B cell (primary cell): ENCODE measurements at regions not wholly inside any gene's neighbourhood (a gene's known extent, or its start where the extent isn't known, plus 50 kb on each side); places are given as distances from the start of the nearest gene placed in this dataset.

ENCODE experiments used
- ATAC-seq: fragments of 200-7000 bp; cut with Tn5 transposase; one replicate; pipeline ENCODE4 v1.10.0; 2021; ENCODE audit warnings: low read depth, mild to moderate bottlenecking, moderate number of reproducible peaks, moderate library complexity
- CTCF ChIA-PET: fragments of 350-600 bp; sonication (Branson Sonifier 250); formaldehyde crosslinking; loops from one replicate; lab custom pipeline; 2021; ENCODE audit warnings: antibody characterized with exemption, inconsistent platforms; lab: Charles Lee
- POLR2A ChIA-PET: fragments of 350-600 bp; sonication (Branson Sonifier 250); formaldehyde crosslinking; loops from one replicate; lab custom pipeline; 2021; ENCODE audit warnings: antibody characterized with exemption; lab: Charles Lee
- DNase-seq: peaks from one replicate; pipeline ENCODE4 v3.0.0; 2013
- H2AFZ ChIP-seq: 2 replicates; pipeline ENCODE4 v1.6.1; 2012; ENCODE audit warnings: mild to moderate bottlenecking, low read depth, low read length; ENCODE audit not compliant: insufficient read depth, poor library complexity, severe bottlenecking
- H3K27ac ChIP-seq, 2 donors: 1 replicate in 1 of 2; 2 replicates in 1 of 2; pipeline ENCODE4 v1.5.1; 2012 to 2013; ENCODE audit warnings: low read length in 2 of 2, mild to moderate bottlenecking in 2 of 2, moderate library complexity in 1 of 2
- H3K27me3 ChIP-seq, 4 experiments: fragments of 200-600 bp in 1 of 4; sonication (generic) in 1 of 4; replicated peaks in 1 of 4; 1 replicate in 2 of 4; 2 replicates in 2 of 4; pipeline versions ENCODE4 v1.6.1 to v1.7.0; 2013 to 2016; ENCODE audit warnings: low read length in 3 of 4, mild to moderate bottlenecking in 2 of 4, mixed read lengths in 1 of 4, moderate library complexity in 1 of 4; ENCODE audit not compliant: insufficient read depth in 4 of 4, control insufficient read depth in 3 of 4; ENCODE audit errors: control extremely low read depth in 1 of 4
- H3K36me3 ChIP-seq, 2 experiments: replicated peaks in 1 of 2; 1 replicate in 1 of 2; 2 replicates in 1 of 2; pipeline versions ENCODE4 v1.6.1 to v1.7.1; 2013; ENCODE audit warnings: low read length in 1 of 2; ENCODE audit not compliant: insufficient read depth in 2 of 2, control insufficient read depth in 1 of 2; ENCODE audit errors: control extremely low read depth in 1 of 2, extremely low read depth in 1 of 2
- H3K4me1 ChIP-seq, 2 donors: fragments of 200-600 bp in 1 of 2; sonication (generic) in 1 of 2; 1 replicate in 1 of 2; 2 replicates in 1 of 2; pipeline versions ENCODE4 v1.5.1 to v1.6.1; 2013 to 2017; ENCODE audit warnings: low read length in 2 of 2; ENCODE audit not compliant: control insufficient read depth in 2 of 2, insufficient read depth in 2 of 2
- H3K4me2 ChIP-seq: replicated peaks from 2 replicates; pipeline ENCODE3; 2012; ENCODE audit warnings: mild to moderate bottlenecking, low read depth, low read length; ENCODE audit not compliant: poor library complexity, severe bottlenecking
- H3K4me3 ChIP-seq, 5 experiments: fragments of 200-600 bp in 1 of 5; sonication (generic) in 1 of 5; 1 replicate in 3 of 5; 2 replicates in 2 of 5; pipeline versions ENCODE4 v1.5.1 to v1.7.0; 2011 to 2016; ENCODE audit warnings: low read length in 4 of 5, mild to moderate bottlenecking in 4 of 5, low read depth in 2 of 5, control low read depth in 1 of 5, moderate library complexity in 1 of 5; ENCODE audit not compliant: insufficient read depth in 1 of 5; ENCODE audit errors: control extremely low read depth in 1 of 5, extremely low read depth in 1 of 5
- H3K79me2 ChIP-seq: fragments of 200-600 bp; sonication (generic); one replicate; pipeline ENCODE4 v1.6.0; 2016; ENCODE audit warnings: low read length; ENCODE audit not compliant: control insufficient read depth, insufficient read depth
- H3K9ac ChIP-seq: fragments of 200-600 bp; sonication (generic); 2 replicates; pipeline ENCODE4 v1.6.1; 2017; ENCODE audit warnings: mild to moderate bottlenecking, low read length, moderate library complexity
- H3K9me3 ChIP-seq, 3 donors: one replicate each; pipeline versions ENCODE4 v1.6.1 to v1.7.1; 2013; ENCODE audit warnings: low read length in 2 of 3; ENCODE audit not compliant: control insufficient read depth in 2 of 3, insufficient read depth in 1 of 3; ENCODE audit errors: control extremely low read depth in 1 of 3
- H4K20me1 ChIP-seq: 2 replicates; pipeline ENCODE4 v1.6.0; 2012; ENCODE audit warnings: mild to moderate bottlenecking, low read length; ENCODE audit not compliant: insufficient read depth, control insufficient read depth, poor library complexity, severe bottlenecking
- H3K27ac Mint-ChIP-seq: one replicate; pipeline ENCODE4 v1.8.0; 2021; ENCODE audit warnings: mixed read lengths
- H3K27me3 Mint-ChIP-seq: one replicate; pipeline ENCODE4 v1.8.0; 2021; ENCODE audit warnings: mixed read lengths
- H3K4me1 Mint-ChIP-seq: one replicate; pipeline ENCODE4 v1.8.0; 2021; ENCODE audit warnings: mixed read lengths
- H3K4me3 Mint-ChIP-seq: one replicate; pipeline ENCODE4 v1.8.0; 2021; ENCODE audit warnings: mixed read lengths
- H3K9me3 Mint-ChIP-seq: one replicate; pipeline ENCODE4 v1.8.0; 2022; ENCODE audit warnings: mixed read lengths; ENCODE audit not compliant: insufficient read depth
- EZH2 ChIP-seq: IDR thresholded peaks from 2 replicates; pipeline ENCODE4 v1.6.1; 2012; ENCODE audit warnings: borderline replicate concordance, low read depth, mild to moderate bottlenecking, moderate library complexity, low read length; ENCODE audit not compliant: insufficient read depth, poor library complexity, severe bottlenecking
- WGBS: methylation state at CpG from one replicate; pipeline ENCODE4 v1.1.5; 2013; ENCODE audit warnings: missing lambda C conversion rate; ENCODE audit not compliant: insufficient coverage; 5-methylcytosine and 5-hydroxymethylcytosine counted together
- intact Hi-C: fragments of 100-400 bp; cut with micrococcal nuclease; formaldehyde crosslinking; loops from one replicate; pipeline ENCODE4 v1.10.0; 2022
- TF ChIP-seq, protein P1 (sequence below): fragments of 200-600 bp; IDR thresholded peaks from one replicate; pipeline ENCODE4 v1.8.0; 2022; ENCODE audit warnings: antibody characterized with exemption, mild to moderate bottlenecking

DNA sequence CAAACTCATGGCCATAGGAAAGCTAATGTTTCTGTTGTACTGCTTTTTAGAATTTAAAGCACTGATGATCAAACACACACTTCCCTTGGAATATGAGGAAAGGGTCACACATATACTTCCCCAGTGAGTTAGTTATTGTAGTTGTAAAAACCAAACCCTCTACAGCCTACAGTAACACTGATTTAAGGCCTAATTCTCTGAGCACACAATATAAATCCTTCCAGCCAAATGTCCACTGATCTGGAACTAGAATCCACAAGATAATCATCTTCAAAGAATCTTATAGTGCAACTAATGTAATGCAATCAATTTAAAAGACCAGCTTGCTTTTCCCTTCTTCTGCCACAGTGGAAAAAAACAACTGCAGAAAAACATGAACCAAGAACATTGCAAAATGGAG, 219.3 kb downstream of the CAAP1 start:
- Histone ChIP-seq H3K9me3 (peaks cover 0 to 2% (median 0%) of the 10 kb centered on the region in 3 donors), H3K4me1 (no peaks in the 10 kb centered on the region), H3K27ac (no peak overlapping the region), H3K27me3 (no peaks in the 10 kb centered on the region), H3K9ac (no peak overlapping the region), H3K4me3 (no peak overlapping the region), H3K4me2 (no peak overlapping the region), H2AFZ (no peak overlapping the region), H3K79me2 (no peaks in the 10 kb centered on the region), H4K20me1 (no peaks in the 10 kb centered on the region), H3K36me3 (no peaks in the 10 kb centered on the region)
- H3K4me3 Mint-ChIP-seq, result no peak overlapping the region
- H3K4me1 Mint-ChIP-seq, result no peaks in the 10 kb centered on the region
- POLR2A ChIA-PET, result no interaction called here
- intact Hi-C loops, result no loop called here
- DNase-seq, result no peak
- no peak for ATAC-seq
- H3K27me3 Mint-ChIP-seq, result no peaks in the 10 kb centered on the region
- no peak overlapping the region for H3K27ac Mint-ChIP-seq
- no peaks in the 10 kb centered on the region for H3K9me3 Mint-ChIP-seq
- TF ChIP-seq, protein P1, sequence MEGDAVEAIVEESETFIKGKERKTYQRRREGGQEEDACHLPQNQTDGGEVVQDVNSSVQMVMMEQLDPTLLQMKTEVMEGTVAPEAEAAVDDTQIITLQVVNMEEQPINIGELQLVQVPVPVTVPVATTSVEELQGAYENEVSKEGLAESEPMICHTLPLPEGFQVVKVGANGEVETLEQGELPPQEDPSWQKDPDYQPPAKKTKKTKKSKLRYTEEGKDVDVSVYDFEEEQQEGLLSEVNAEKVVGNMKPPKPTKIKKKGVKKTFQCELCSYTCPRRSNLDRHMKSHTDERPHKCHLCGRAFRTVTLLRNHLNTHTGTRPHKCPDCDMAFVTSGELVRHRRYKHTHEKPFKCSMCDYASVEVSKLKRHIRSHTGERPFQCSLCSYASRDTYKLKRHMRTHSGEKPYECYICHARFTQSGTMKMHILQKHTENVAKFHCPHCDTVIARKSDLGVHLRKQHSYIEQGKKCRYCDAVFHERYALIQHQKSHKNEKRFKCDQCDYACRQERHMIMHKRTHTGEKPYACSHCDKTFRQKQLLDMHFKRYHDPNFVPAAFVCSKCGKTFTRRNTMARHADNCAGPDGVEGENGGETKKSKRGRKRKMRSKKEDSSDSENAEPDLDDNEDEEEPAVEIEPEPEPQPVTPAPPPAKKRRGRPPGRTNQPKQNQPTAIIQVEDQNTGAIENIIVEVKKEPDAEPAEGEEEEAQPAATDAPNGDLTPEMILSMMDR, result no peak
- no peak for TF ChIP-seq EZH2
- CTCF ChIA-PET, result interaction anchor here (0.7 kb wide), 1 partner anchor 248 kb away, joined by 3 read pairs; no protein-coding TSS in a partner anchor

DNA sequence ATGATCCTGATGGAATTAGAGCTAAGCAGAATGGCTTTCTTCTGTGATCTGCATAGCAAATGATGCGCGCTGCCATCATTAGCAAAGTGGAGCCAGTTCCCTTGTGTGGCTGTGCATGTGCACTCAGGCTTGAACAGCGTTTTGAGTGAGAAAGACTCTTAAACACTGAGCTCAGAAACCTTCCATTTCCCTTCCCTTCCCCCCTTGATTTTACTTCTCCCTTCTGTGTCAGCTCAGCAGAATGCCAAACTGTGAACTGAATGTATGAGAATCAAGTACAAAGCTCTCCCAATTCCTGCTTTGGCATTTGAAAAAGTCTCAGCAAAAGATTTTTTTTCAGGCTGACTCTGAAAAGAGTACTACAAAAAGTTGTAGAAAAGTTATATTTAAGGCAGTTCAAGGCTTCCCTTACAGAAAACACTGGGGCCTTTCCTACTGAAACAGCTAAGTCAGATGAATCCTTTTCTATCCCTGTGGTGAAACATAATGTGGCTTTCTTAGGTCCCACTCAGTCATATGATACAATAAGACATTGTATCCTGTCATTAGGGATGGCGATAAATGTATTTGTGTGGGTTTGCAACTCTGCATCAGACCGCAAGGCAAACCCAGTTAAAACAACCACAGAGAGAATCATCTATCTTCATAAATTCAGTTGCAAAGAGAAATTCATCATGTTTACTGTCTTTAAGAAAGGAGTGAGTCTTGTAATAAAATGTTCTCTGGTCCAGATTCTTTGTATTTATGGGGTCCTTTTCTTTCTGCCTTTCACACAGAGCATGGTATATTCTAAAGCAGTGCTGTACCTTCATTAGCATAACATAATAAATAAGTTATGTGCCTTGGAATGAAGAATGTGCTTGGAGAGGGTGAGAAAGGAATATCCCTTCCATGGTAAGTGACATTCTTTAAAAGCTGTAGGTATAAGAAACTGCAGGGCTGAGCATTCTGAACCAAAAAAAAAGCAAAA, 222.6 kb downstream of the CAAP1 start:
- Histone ChIP-seq H3K27ac (no peak overlapping the region), H3K9ac (no peak overlapping the region), H2AFZ (no peak overlapping the region), H3K4me3 (no peak overlapping the region), H3K36me3 (no peaks in the 10 kb centered on the region), H3K79me2 (no peaks in the 10 kb centered on the region), H4K20me1 (no peaks in the 10 kb centered on the region), H3K27me3 (no peaks in the 10 kb centered on the region), H3K9me3 (no peaks in the 10 kb centered on the region), H3K4me1 (no peaks in the 10 kb centered on the region), H3K4me2 (no peak overlapping the region)
- no peak for ATAC-seq
- WGBS, result 76% methylated on average over 2 of the region's 5 CpGs
- DNase-seq, result no peak
- no peak for TF ChIP-seq EZH2
- TF ChIP-seq, protein P1, result no peak
- CTCF ChIA-PET, result no interaction called here
- no peaks in the 10 kb centered on the region for H3K4me1 Mint-ChIP-seq
- no peak overlapping the region for H3K27ac Mint-ChIP-seq
- no peak overlapping the region for H3K4me3 Mint-ChIP-seq
- POLR2A ChIA-PET, result no interaction called here
- no peaks in the 10 kb centered on the region for H3K27me3 Mint-ChIP-seq
- H3K9me3 Mint-ChIP-seq, result no peaks in the 10 kb centered on the region
- intact Hi-C loops, result no loop called here
